ENCODE measurements at regions not wholly inside any gene's neighbourhood (a gene's known extent, or its start where the extent isn't known, plus 50 kb on each side); places are given as distances from the start of the nearest gene placed in this dataset.

DNA sequence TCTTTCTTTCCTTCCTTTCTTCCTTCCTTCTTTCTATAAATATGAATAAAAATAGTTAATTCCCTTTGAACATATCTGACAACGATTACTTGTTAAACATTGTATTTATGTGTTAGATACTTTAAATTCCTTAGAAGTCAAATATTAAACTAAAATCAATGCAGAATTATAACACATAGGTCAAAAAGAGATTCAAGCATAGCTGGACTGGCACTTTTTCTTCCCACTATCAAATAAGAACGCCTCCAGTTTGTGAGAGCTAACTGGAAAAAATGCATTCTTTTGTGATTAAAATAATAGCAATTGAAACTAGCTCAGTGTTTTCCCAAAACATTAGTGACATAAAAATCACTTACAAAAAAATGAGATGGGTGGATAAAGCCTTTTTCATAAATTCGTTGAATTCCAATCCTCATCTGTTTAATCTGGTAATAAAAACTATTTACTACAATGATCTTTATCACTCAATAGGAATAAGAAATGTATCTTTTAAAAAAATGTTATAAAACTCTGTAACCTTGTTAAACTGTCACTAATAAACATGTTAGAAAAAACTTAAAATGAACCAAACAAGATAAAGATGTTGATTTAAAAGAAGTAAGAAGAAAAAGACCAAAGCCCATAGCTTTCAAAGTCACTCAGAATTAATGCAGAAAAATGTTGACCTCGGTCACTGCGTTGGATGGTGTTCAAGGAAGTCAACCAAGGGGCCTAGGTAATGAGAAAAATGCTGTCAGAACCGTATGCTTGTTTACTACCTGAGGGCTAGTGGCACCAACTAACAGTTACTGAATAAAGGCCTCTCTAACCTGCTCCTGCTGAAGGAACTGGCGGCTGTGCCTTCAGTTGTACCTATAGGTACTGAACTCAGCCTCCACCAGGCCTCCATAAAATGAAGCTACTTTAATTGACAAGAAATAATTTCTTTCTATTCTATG is 1039.5 kb upstream of the SLC10A2 start:
- no peak for DNase-seq (ENCODE audit: low spot score)
- in situ Hi-C loops (cut with MboI; ENCODE audit: low sequenced_read_pairs, unreplicated experiment) = no loop called here
- TF ChIP-seq, protein P1, sequence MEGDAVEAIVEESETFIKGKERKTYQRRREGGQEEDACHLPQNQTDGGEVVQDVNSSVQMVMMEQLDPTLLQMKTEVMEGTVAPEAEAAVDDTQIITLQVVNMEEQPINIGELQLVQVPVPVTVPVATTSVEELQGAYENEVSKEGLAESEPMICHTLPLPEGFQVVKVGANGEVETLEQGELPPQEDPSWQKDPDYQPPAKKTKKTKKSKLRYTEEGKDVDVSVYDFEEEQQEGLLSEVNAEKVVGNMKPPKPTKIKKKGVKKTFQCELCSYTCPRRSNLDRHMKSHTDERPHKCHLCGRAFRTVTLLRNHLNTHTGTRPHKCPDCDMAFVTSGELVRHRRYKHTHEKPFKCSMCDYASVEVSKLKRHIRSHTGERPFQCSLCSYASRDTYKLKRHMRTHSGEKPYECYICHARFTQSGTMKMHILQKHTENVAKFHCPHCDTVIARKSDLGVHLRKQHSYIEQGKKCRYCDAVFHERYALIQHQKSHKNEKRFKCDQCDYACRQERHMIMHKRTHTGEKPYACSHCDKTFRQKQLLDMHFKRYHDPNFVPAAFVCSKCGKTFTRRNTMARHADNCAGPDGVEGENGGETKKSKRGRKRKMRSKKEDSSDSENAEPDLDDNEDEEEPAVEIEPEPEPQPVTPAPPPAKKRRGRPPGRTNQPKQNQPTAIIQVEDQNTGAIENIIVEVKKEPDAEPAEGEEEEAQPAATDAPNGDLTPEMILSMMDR (IDR thresholded peaks at IDR 0.05; ENCODE audit: borderline replicate concordance, control extremely low read depth, extremely low read depth, insufficient read depth, missing control alignments) = no peak

DNA sequence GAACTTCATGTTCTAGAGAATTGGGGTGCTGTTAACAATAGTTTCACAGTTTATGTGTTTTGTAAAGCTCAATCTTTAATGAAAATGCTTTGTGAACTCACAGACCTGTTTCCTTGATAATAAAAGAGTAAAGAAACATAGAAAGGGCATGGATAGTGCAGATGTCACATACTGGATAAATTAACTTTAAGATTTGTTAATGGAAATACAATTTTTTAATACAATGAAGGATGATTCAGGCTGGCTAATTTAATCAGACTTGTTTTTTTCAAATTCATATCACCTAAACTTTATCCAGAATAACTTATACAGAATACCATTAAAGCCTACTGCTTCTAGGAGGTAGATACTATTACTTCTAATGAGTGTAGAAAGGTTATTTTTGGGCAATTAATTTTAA is 1033.5 kb upstream of the SLC10A2 start:
- DNase-seq (ENCODE audit: low spot score) = no peak
- TF ChIP-seq, protein P1 (IDR thresholded peaks at IDR 0.05; ENCODE audit: borderline replicate concordance, control extremely low read depth, extremely low read depth, insufficient read depth, missing control alignments) = no peak
- in situ Hi-C loops (cut with MboI; ENCODE audit: low sequenced_read_pairs, unreplicated experiment) = no loop called here

DNA sequence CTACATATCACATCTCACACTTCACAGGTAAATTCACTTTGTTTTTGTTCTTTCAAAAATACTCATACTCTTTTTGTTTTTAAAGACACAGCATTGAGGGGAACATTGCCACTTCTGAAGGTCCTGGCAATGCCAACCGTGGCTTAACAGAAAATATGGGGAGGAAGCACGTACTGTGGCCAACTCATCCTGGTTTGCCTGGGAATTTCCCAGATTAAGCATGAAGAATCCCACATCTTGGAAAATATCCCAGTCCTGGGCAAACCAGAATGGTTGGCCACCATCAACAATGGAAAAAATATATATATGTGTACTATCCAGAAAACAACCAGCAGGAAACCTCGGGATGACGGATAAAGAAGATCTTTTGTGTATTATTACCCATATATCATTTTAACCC is 1032.2 kb upstream of the SLC10A2 start:
- TF ChIP-seq, protein P1 (IDR thresholded peaks at IDR 0.05; ENCODE audit: borderline replicate concordance, control extremely low read depth, extremely low read depth, insufficient read depth, missing control alignments) = no peak
- DNase-seq (ENCODE audit: low spot score) = no peak
- in situ Hi-C loops (cut with MboI; ENCODE audit: low sequenced_read_pairs, unreplicated experiment) = no loop called here

DNA sequence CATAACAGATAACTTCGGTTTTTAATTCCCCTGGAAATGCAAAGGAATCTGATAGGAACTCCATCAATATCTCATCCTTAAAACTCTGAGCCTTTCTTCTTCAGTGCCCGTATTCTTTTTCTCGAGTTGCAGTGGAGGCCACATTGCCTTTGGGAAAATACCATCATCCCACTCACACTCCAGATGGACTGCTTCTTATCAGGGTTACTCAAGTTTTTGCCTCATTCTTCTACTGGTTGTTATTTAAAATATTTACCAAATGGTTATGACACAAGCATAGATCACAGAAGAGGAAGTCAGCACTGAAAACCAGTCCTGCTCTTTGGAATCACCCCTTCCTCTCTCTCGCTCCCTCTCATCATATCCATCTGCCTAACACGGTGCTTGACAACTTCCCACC is 1020.5 kb upstream of the SLC10A2 start:
- TF ChIP-seq, protein P1 (IDR thresholded peaks at IDR 0.05; ENCODE audit: borderline replicate concordance, control extremely low read depth, extremely low read depth, insufficient read depth, missing control alignments) = no peak
- in situ Hi-C loops (cut with MboI; ENCODE audit: low sequenced_read_pairs, unreplicated experiment) = no loop called here
- DNase-seq (ENCODE audit: low spot score) = no peak

DNA sequence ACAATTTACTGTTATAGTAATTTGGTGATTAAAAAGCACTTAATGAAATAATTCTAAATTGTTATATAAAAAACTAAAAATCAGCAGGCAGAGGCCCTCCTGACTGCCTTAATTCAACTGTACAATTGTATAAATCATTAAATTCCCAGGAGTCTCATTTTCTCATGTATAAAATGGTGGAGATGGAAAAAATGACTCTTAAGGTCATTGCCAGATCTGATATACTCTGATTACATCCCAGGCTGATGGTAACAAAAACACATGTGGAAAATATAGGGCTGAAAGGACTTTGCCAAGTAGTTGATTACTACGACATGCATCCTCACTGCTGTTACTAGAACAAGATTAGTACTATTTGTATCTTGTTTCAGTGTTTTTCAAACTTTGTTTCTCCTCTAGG is 1020.0 kb upstream of the SLC10A2 start:
- TF ChIP-seq, protein P1 (IDR thresholded peaks at IDR 0.05; ENCODE audit: borderline replicate concordance, control extremely low read depth, extremely low read depth, insufficient read depth, missing control alignments) = no peak
- no peak for DNase-seq (ENCODE audit: low spot score)
- in situ Hi-C loops (cut with MboI; ENCODE audit: low sequenced_read_pairs, unreplicated experiment) = no loop called here

DNA sequence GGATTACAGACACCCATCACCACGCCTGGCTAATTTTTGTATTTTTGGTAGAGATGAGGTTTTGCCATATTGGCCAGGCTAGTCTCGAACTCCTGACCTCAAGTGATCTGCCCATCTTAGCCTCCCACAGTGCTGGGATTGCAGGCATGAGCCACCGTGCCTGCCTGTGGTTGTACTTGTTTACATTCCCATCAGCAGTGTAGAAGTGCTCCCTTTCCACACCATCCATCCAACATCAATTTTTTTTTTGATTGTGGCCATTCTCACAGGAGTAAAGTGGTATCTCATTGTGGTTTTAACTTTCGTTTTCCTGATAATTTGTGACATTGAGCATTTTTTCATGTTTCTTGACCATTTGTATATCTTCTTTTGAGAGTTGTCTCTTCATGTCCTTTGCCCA is 1019.4 kb upstream of the SLC10A2 start:
- TF ChIP-seq, protein P1 (IDR thresholded peaks at IDR 0.05; ENCODE audit: borderline replicate concordance, control extremely low read depth, extremely low read depth, insufficient read depth, missing control alignments) = no peak
- no peak for DNase-seq (ENCODE audit: low spot score)
- in situ Hi-C loops (cut with MboI; ENCODE audit: low sequenced_read_pairs, unreplicated experiment) = no loop called here

Data from GM13976 (cell line).